ENCODE measurements at regions not wholly inside any gene's neighbourhood (a gene's known extent, or its start where the extent isn't known, plus 50 kb on each side); places are given as distances from the start of the nearest gene placed in this dataset.

- Histone ChIP-seq H3K27me3 (ENCODE audit: control insufficient read depth in 1 of 2, insufficient read depth in 2 of 2, low read length in 2 of 2) (no peaks in the 10 kb centered on the region), H3K9me3 (ENCODE audit: control insufficient read depth in 1 of 2, insufficient read depth in 1 of 2, low read length in 2 of 2) (no peaks in the 10 kb centered on the region), H3K36me3 (ENCODE audit: insufficient read depth, low read length) (no peaks in the 10 kb centered on the region), H3K27ac (ENCODE audit: low read depth in 1 of 2, low read length in 2 of 2) (no peak overlapping the region), H3K4me1 (ENCODE audit: insufficient read depth, low read length) (no peaks in the 10 kb centered on the region), H3K4me3 (ENCODE audit: low read length) (no peak overlapping the region)
- intact Hi-C loops (cut with DNase I, micrococcal nuclease) = no loop called here
- no peak for DNase-seq
- Mint-ChIP-seq H3K36me3 (ENCODE audit: low read depth) (no peaks in the 10 kb centered on the region), H3K27me3 (peaks cover 21% of the 10 kb centered on the region), H3K4me1 (ENCODE audit: low read depth) (no peaks in the 10 kb centered on the region), H3K27ac (no peak overlapping the region), H3K9me3 (no peaks in the 10 kb centered on the region), H3K4me3 (no peak overlapping the region)
- ATAC-seq (ENCODE audit: poor library complexity) = no peak
- CTCF ChIA-PET = no interaction called here
- TF ChIP-seq, protein P1, sequence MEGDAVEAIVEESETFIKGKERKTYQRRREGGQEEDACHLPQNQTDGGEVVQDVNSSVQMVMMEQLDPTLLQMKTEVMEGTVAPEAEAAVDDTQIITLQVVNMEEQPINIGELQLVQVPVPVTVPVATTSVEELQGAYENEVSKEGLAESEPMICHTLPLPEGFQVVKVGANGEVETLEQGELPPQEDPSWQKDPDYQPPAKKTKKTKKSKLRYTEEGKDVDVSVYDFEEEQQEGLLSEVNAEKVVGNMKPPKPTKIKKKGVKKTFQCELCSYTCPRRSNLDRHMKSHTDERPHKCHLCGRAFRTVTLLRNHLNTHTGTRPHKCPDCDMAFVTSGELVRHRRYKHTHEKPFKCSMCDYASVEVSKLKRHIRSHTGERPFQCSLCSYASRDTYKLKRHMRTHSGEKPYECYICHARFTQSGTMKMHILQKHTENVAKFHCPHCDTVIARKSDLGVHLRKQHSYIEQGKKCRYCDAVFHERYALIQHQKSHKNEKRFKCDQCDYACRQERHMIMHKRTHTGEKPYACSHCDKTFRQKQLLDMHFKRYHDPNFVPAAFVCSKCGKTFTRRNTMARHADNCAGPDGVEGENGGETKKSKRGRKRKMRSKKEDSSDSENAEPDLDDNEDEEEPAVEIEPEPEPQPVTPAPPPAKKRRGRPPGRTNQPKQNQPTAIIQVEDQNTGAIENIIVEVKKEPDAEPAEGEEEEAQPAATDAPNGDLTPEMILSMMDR (IDR thresholded peaks at IDR 0.05) = no peak
- POLR2A ChIA-PET = no interaction called here
These were observed 56.0 kb downstream of the BOD1L2 start for GRCh38 chr18:57202881-57203280.

DNA sequence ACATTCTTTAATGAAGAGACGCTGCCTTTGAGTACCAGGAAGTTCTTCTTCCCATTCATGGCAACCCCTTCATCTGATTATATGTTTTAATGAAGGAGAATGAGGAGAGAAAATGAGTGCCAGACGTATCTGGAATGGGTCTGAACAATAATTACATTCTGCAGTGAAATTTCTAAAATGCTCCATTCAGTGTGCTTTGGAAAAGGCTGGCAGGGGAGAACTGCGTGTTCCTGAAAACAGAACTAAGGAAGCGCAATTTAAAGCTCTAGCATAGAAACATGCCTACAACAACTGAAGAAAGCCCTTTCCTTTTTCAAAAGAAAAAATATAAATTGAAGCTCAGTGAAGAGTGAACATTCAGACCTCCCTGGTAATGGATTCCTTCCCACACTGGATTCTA, 58.8 kb downstream of the BOD1L2 start:
- Histone ChIP-seq H3K27me3 (ENCODE audit: control insufficient read depth in 1 of 2, insufficient read depth in 2 of 2, low read length in 2 of 2) (peaks cover 0 to 11% of the 10 kb centered on the region in 2 experiments), H3K4me3 (ENCODE audit: low read length) (no peak overlapping the region), H3K27ac (ENCODE audit: low read depth in 1 of 2, low read length in 2 of 2) (no peak overlapping the region), H3K36me3 (ENCODE audit: insufficient read depth, low read length) (no peaks in the 10 kb centered on the region), H3K4me1 (ENCODE audit: insufficient read depth, low read length) (peaks cover 5% of the 10 kb centered on the region), H3K9me3 (ENCODE audit: control insufficient read depth in 1 of 2, insufficient read depth in 1 of 2, low read length in 2 of 2) (no peaks in the 10 kb centered on the region)
- POLR2A ChIA-PET = no interaction called here
- no peaks in the 10 kb centered on the region for H3K9me3 Mint-ChIP-seq
- H3K4me1 Mint-ChIP-seq (ENCODE audit: low read depth) = peaks cover 9% of the 10 kb centered on the region
- H3K27me3 Mint-ChIP-seq = peaks cover 44% of the 10 kb centered on the region
- H3K4me3 Mint-ChIP-seq = no peak overlapping the region
- intact Hi-C loops (cut with DNase I, micrococcal nuclease) = no loop called here
- ATAC-seq (ENCODE audit: poor library complexity) = no peak
- H3K27ac Mint-ChIP-seq = no peak overlapping the region
- CTCF ChIA-PET = no interaction called here
- no peak for DNase-seq
- TF ChIP-seq, protein P1 (IDR thresholded peaks at IDR 0.05) = no peak
- H3K36me3 Mint-ChIP-seq (ENCODE audit: low read depth) = no peaks in the 10 kb centered on the region

DNA sequence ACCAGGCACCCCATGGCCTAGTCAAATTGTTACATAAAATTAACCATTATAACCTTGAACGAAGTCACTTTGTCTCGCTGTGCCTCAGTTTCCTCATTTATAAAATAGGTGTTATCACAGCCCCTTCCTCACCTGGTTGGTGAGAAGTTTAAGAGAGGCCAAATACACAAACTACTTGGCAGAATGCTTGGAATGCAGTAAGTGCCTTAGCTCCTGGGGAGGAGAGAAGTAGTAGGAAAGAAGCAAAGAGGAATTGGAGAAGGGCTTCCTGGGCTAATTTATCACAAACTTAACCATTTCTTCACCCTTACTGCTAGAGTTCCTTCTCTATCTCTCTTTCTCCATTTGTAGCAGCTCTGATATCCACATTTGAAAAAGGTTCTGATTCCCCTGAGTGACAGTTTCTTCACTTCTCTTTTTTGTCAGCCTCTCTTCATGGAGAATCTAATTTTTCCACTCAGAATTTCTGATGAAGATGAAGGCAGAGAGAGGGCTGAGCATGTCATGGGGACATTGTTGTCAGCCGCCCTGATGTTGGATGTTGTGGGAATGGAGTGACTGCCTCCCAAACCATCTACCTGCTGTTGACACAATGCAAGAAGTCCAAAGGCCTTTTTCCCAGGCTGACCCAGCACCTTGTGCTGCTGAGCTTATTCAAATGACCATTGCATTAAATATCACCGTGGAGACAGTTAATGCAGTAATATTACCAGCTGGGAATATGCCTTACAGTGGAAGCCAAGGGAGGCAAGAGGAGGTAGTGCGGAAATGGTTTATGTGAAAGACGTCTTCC, 60.4 kb downstream of the BOD1L2 start:
- H3K4me1 ChIP-seq (ENCODE audit: insufficient read depth, low read length) = peaks cover 5% of the 10 kb centered on the region
- intact Hi-C loops (cut with DNase I, micrococcal nuclease) = no loop called here

More for the DNA sequence above, 60.4 kb downstream of the BOD1L2 start:
- Mint-ChIP-seq H3K4me3 (no peak overlapping the region), H3K9me3 (no peaks in the 10 kb centered on the region), H3K27ac (no peak overlapping the region), H3K27me3 (peaks cover 57% of the 10 kb centered on the region), H3K36me3 (ENCODE audit: low read depth) (no peaks in the 10 kb centered on the region), H3K4me1 (ENCODE audit: low read depth) (peaks cover 9% of the 10 kb centered on the region)
- TF ChIP-seq, protein P1 (IDR thresholded peaks at IDR 0.05) = no peak
- H3K9me3 ChIP-seq (ENCODE audit: control insufficient read depth in 1 of 2, insufficient read depth in 1 of 2, low read length in 2 of 2) = no peaks in the 10 kb centered on the region
- H3K4me3 ChIP-seq (ENCODE audit: low read length) = no peak overlapping the region
- peaks cover 0 to 21% of the 10 kb centered on the region in 2 experiments for H3K27me3 ChIP-seq (ENCODE audit: control insufficient read depth in 1 of 2, insufficient read depth in 2 of 2, low read length in 2 of 2)
- H3K27ac ChIP-seq (ENCODE audit: low read depth in 1 of 2, low read length in 2 of 2) = no peak overlapping the region
- H3K36me3 ChIP-seq (ENCODE audit: insufficient read depth, low read length) = no peaks in the 10 kb centered on the region
- DNase-seq (no peak), ATAC-seq (ENCODE audit: poor library complexity) (no peak)
- CTCF ChIA-PET = no interaction called here
- POLR2A ChIA-PET = no interaction called here
